AG08395 (cell line): ENCODE measurements at regions not wholly inside any gene's neighbourhood (a gene's known extent, or its start where the extent isn't known, plus 50 kb on each side); places are given as distances from the start of the nearest gene placed in this dataset.
A peak's percentile ranks its signal among the peaks of the same experiment; 100 is the strongest.

Experiments
- DNase-seq: peaks from one replicate; pipeline ENCODE4 v3.0.0; 2012; ENCODE audit warnings: mixed read lengths, low spot score

- DNase-seq: no peak
These were observed 106.5 kb downstream of the TPRA1 start for GRCh38 chr3:127483902-127484591.

- no peak for DNase-seq
These were observed 107.4 kb downstream of the TPRA1 start for GRCh38 chr3:127483005-127483641.

GRCh38 chr3:127482216-127483004 is 108.1 kb downstream of the TPRA1 start:
- DNase-seq: peak; percentile 57

- DNase-seq: no peak
These were observed 110.2 kb downstream of the TPRA1 start for GRCh38 chr3:127480196-127480954.

- DNase-seq: no peak
These were observed 111.1 kb downstream of the TPRA1 start for GRCh38 chr3:127479449-127479848.

- DNase-seq: no peak
These were observed 111.6 kb downstream of the TPRA1 start for GRCh38 chr3:127478922-127479321.

- no peak for DNase-seq
These were observed 113.1 kb downstream of the TPRA1 start for GRCh38 chr3:127477396-127477795.

- DNase-seq: no peak
These were observed 113.6 kb downstream of the TPRA1 start for GRCh38 chr3:127476936-127477335.

- DNase-seq: no peak
These were observed 114.4 kb downstream of the TPRA1 start for GRCh38 chr3:127475975-127476705.

GRCh38 chr3:127475391-127475790 is 115.1 kb downstream of the TPRA1 start:
- no peak for DNase-seq

- no peak for DNase-seq
These were observed 117.1 kb downstream of the TPRA1 start for GRCh38 chr3:127473244-127474024.

- DNase-seq: no peak
These were observed 118.0 kb downstream of the TPRA1 start for GRCh38 chr3:127472506-127472905.

GRCh38 chr3:127471142-127471541 is 119.4 kb downstream of the TPRA1 start:
- no peak for DNase-seq

GRCh38 chr3:127469760-127470159 is 120.8 kb downstream of the TPRA1 start:
- DNase-seq: no peak

- DNase-seq: no peak
These were observed 123.1 kb downstream of the TPRA1 start for GRCh38 chr3:127467391-127467790.

GRCh38 chr3:127464642-127465041 is 125.9 kb downstream of the TPRA1 start:
- no peak for DNase-seq

- DNase-seq: no peak
These were observed 128.3 kb downstream of the TPRA1 start for GRCh38 chr3:127462111-127462655.

GRCh38 chr3:127461286-127461910 is 129.1 kb downstream of the TPRA1 start:
- DNase-seq: no peak

GRCh38 chr3:127459891-127460290 is 130.6 kb downstream of the TPRA1 start:
- no peak for DNase-seq
